A549 (cell line): ENCODE measurements at regions not wholly inside any gene's neighbourhood (a gene's known extent, or its start where the extent isn't known, plus 50 kb on each side); places are given as distances from the start of the nearest gene placed in this dataset.
"Not testable (repeated sequence)": the region's sequence is repeated elsewhere in the genome, so short reads cannot be mapped to it uniquely, and the experiment has no call there.

Source experiments
- ATAC-seq, 2 experiments: fragments of 200-7000 bp in 1 of 2; fragments of >200 bp in 1 of 2; cut with Nextera tagmentation in 1 of 2; cut with Tn5 transposase in 1 of 2; 3 replicates each; pipeline versions ENCODE4 v1.8.0 to v1.9.1; 2018 to 2020; ENCODE audit warnings: mild to moderate bottlenecking in 1 of 2, moderate library complexity in 1 of 2
- CTCF ChIA-PET: fragments of 300-600 bp; sonication (Branson Sonifier 250); formaldehyde crosslinking; extraction: SDS; loops from one replicate; lab custom pipeline; 2021; ENCODE audit warnings: antibody characterized with exemption, inconsistent platforms; lab: Yijun Ruan, JAX
- POLR2A ChIA-PET: fragments of 350-600 bp; formaldehyde crosslinking; extraction: SDS; loops from one replicate; lab custom pipeline; 2021; ENCODE audit warnings: antibody characterized with exemption, inconsistent platforms; lab: Yijun Ruan, JAX
- DNase-seq, 2 experiments: peaks; one replicate each; pipeline versions ENCODE4 v3.0.0 to v3.0.0-alpha.2; 2011 to 2016; ENCODE audit warnings: low read depth in 1 of 2, low spot score in 1 of 2
- FAIRE-seq: peaks from 2 replicates; lab custom pipeline; 2011; peaks lifted over from hg19 to GRCh38; lab: Jason Lieb, UNC
- H3K27ac ChIP-seq, 2 experiments: fragments of >200 bp; sonication (Bioruptor Twin); formaldehyde crosslinking; 3 replicates each; pipeline ENCODE4 v1.5.1; 2016 to 2017
- H3K4me1 ChIP-seq: fragments of >200 bp; sonication (Bioruptor Twin); formaldehyde crosslinking; 3 replicates; pipeline ENCODE4 v1.6.1; 2016
- H3K4me2 ChIP-seq: fragments of >200 bp; sonication (Bioruptor Twin); formaldehyde crosslinking; 3 replicates; pipeline ENCODE4 v1.6.1; 2016
- H3K4me3 ChIP-seq: fragments of >200 bp; sonication (Bioruptor Twin); formaldehyde crosslinking; 3 replicates; pipeline ENCODE4 v1.5.1; 2016
- H3K9me3 ChIP-seq: fragments of >200 bp; sonication (Bioruptor Twin); formaldehyde crosslinking; 3 replicates; pipeline ENCODE4 v1.6.1; 2016
- WGBS: methylation state at CpG from one replicate; pipeline ENCODE4 v1.1.6; 2017; ENCODE audit errors: missing lambda C conversion rate; 5-methylcytosine and 5-hydroxymethylcytosine counted together
- small RNA-seq, 6 experiments: library from RNA; depleted of rRNA; stranded (forward); fragments of <200 nt; gene quantifications; one replicate each; pipeline ENCODE3, GENCODE V24; 2012

- FAIRE-seq, CTCF ChIA-PET, DNase-seq, ATAC-seq, H3K4me3 ChIP-seq, POLR2A ChIA-PET, H3K9me3 ChIP-seq, H3K4me1 ChIP-seq, H3K4me2 ChIP-seq, H3K27ac ChIP-seq: not testable (repeated sequence)
Observed at GRCh38 chr16:34098033-34098432, 638.6 kb downstream of the TP53TG3F start.

GRCh38 chr16:34099028-34099427 is 639.6 kb downstream of the TP53TG3F start:
- H3K4me1 ChIP-seq, ATAC-seq, H3K27ac ChIP-seq, POLR2A ChIA-PET, CTCF ChIA-PET, H3K4me3 ChIP-seq, H3K4me2 ChIP-seq, H3K9me3 ChIP-seq, DNase-seq, FAIRE-seq: not testable (repeated sequence)
- 2% methylated on average over 2 of the region's 2 CpGs for WGBS

Small RNA genes lying in the stretch of these regions (small RNA-seq; reads per million reads assigned to genes)
- gene AC133561.3: 0 reads per million in 6 experiments
- 0 reads per million in 6 experiments for gene AC133561.4
- 0 reads per million in 6 experiments for gene AC140658.4
